H9 (cell line): ENCODE measurements at regions not wholly inside any gene's neighbourhood (a gene's known extent, or its start where the extent isn't known, plus 50 kb on each side); places are given as distances from the start of the nearest gene placed in this dataset.

Experiments
- DNase-seq: peaks from one replicate; pipeline ENCODE4 v3.0.0-alpha.2; 2017
- H2AFZ ChIP-seq: one replicate; pipeline ENCODE4 v1.6.1; 2013; ENCODE audit warnings: mild to moderate bottlenecking, low read length, control low read depth, moderate library complexity
- H2AK5ac ChIP-seq: 2 replicates; pipeline ENCODE4 v1.6.1; 2013; ENCODE audit warnings: low read length, control low read depth, mixed read lengths; ENCODE audit not compliant: insufficient read length
- H2BK120ac ChIP-seq: one replicate; pipeline ENCODE4 v1.6.1; 2013; ENCODE audit warnings: low read depth, mild to moderate bottlenecking, low read length, control low read depth, inconsistent platforms; ENCODE audit not compliant: poor library complexity, severe bottlenecking
- H2BK12ac ChIP-seq: 2 replicates; pipeline ENCODE4 v1.6.1; 2013; ENCODE audit warnings: low read length, control low read depth, mixed read lengths, low read depth; ENCODE audit not compliant: insufficient read length
- H2BK15ac ChIP-seq: 2 replicates; pipeline ENCODE4 v1.6.1; 2013; ENCODE audit warnings: low read depth, low read length, control low read depth
- H2BK20ac ChIP-seq: one replicate; pipeline ENCODE4 v1.6.1; 2013; ENCODE audit warnings: low read depth, mild to moderate bottlenecking, low read length, control low read depth, inconsistent platforms; ENCODE audit not compliant: poor library complexity, severe bottlenecking
- H2BK5ac ChIP-seq: 2 replicates; pipeline ENCODE4 v1.6.1; 2013; ENCODE audit warnings: low read length, control low read depth, mixed read lengths; ENCODE audit not compliant: insufficient read length
- H3K14ac ChIP-seq: 2 replicates; pipeline ENCODE4 v1.6.1; 2013; ENCODE audit warnings: low read length, control low read depth; ENCODE audit not compliant: insufficient read depth
- H3K18ac ChIP-seq: 2 replicates; pipeline ENCODE4 v1.6.1; 2013; ENCODE audit warnings: low read depth, mild to moderate bottlenecking, mixed read lengths, low read length, control low read depth; ENCODE audit not compliant: insufficient read length
- H3K23ac ChIP-seq: 2 replicates; pipeline ENCODE4 v1.6.1; 2013; ENCODE audit warnings: low read length, control low read depth, mixed read lengths, low read depth; ENCODE audit not compliant: insufficient read length
- H3K23me2 ChIP-seq: 2 replicates; pipeline ENCODE4 v1.6.1; 2013; ENCODE audit warnings: low read depth, mild to moderate bottlenecking, mixed read lengths, low read length, control low read depth; ENCODE audit not compliant: insufficient read length, poor library complexity, severe bottlenecking
- H3K27ac ChIP-seq: 2 replicates; pipeline ENCODE4 v1.5.1; 2013; ENCODE audit warnings: low read length, control low read depth, mixed read lengths, low read depth; ENCODE audit not compliant: insufficient read length
- H3K27me3 ChIP-seq: 2 replicates; pipeline ENCODE4 v1.6.1; 2013; ENCODE audit warnings: low read length, control low read depth, inconsistent platforms; ENCODE audit not compliant: insufficient read depth
- H3K4ac ChIP-seq: 2 replicates; pipeline ENCODE4 v1.6.1; 2013; ENCODE audit warnings: low read depth, mild to moderate bottlenecking, control low read depth, inconsistent platforms, low read length, moderate library complexity
- H3K4me1 ChIP-seq: 2 replicates; pipeline ENCODE4 v1.6.1; 2013; ENCODE audit warnings: low read length, control low read depth, inconsistent platforms; ENCODE audit not compliant: insufficient read depth
- H3K4me2 ChIP-seq: 2 replicates; pipeline ENCODE4 v1.6.1; 2013; ENCODE audit warnings: low read length, control low read depth, mixed read lengths; ENCODE audit not compliant: insufficient read length, insufficient read depth
- H3K56ac ChIP-seq: 2 replicates; pipeline ENCODE4 v1.6.1; 2013; ENCODE audit warnings: low read depth, mild to moderate bottlenecking, mixed read lengths, low read length, control low read depth; ENCODE audit not compliant: insufficient read length
- H3K79me1 ChIP-seq: 2 replicates; pipeline ENCODE4 v1.6.1; 2013; ENCODE audit warnings: low read depth, mild to moderate bottlenecking, moderate library complexity, low read length, control low read depth, inconsistent platforms; ENCODE audit not compliant: insufficient read depth, poor library complexity, severe bottlenecking
- H3K79me2 ChIP-seq: 2 replicates; pipeline ENCODE4 v1.6.1; 2013; ENCODE audit warnings: low read length, control low read depth, inconsistent platforms; ENCODE audit not compliant: insufficient read depth
- H3K9ac ChIP-seq: 2 replicates; pipeline ENCODE4 v1.6.1; 2013; ENCODE audit warnings: low read length, control low read depth, mixed read lengths; ENCODE audit not compliant: insufficient read length; ENCODE audit errors: extremely low read depth
- H3K9me3 ChIP-seq: one replicate; pipeline ENCODE4 v1.6.1; 2013; ENCODE audit warnings: low read depth, low read length, inconsistent platforms; ENCODE audit not compliant: control insufficient read depth
- H3T11ph ChIP-seq: one replicate; pipeline ENCODE4 v1.6.1; 2013; ENCODE audit warnings: mild to moderate bottlenecking, low read length, control low read depth, inconsistent platforms
- H4K20me1 ChIP-seq: one replicate; pipeline ENCODE4 v1.6.1; 2013; ENCODE audit not compliant: control insufficient read depth, insufficient read length, insufficient read depth
- H4K5ac ChIP-seq: 2 replicates; pipeline ENCODE4 v1.6.1; 2013; ENCODE audit warnings: low read depth, mild to moderate bottlenecking, mixed read lengths, low read length, control low read depth; ENCODE audit not compliant: insufficient read length
- H4K8ac ChIP-seq: replicated peaks from 2 replicates; pipeline ENCODE4 v1.6.1; 2013; ENCODE audit warnings: low read length, control low read depth, mixed read lengths, low read depth; ENCODE audit not compliant: insufficient read length
- H4K91ac ChIP-seq: 2 replicates; pipeline ENCODE4 v1.6.1; 2013; ENCODE audit warnings: low read depth, mild to moderate bottlenecking, moderate library complexity, mixed read lengths, low read length, control low read depth; ENCODE audit not compliant: insufficient read length
- H3K27ac Mint-ChIP-seq, 3 experiments: 2 replicates in 2 of 3; 3 replicates in 1 of 3; pipeline ENCODE4 v1.8.0; 2020 to 2021; ENCODE audit warnings: mixed read lengths in 3 of 3, mild to moderate bottlenecking in 1 of 3, moderate library complexity in 1 of 3
- H3K27me3 Mint-ChIP-seq: 2 replicates; pipeline ENCODE4 v1.8.0; 2021; ENCODE audit warnings: low read depth, mild to moderate bottlenecking, moderate library complexity, mixed read lengths
- H3K36me3 Mint-ChIP-seq, 3 experiments: 2 replicates in 2 of 3; 3 replicates in 1 of 3; pipeline ENCODE4 v1.8.0; 2020 to 2021; ENCODE audit warnings: low read depth in 3 of 3, mixed read lengths in 3 of 3; ENCODE audit not compliant: insufficient read depth in 1 of 3
- H3K4me1 Mint-ChIP-seq, 2 experiments: 2 replicates each; pipeline ENCODE4 v1.8.0; 2020; ENCODE audit warnings: mixed read lengths in 2 of 2
- H3K4me3 Mint-ChIP-seq, 2 experiments: 2 replicates in 1 of 2; 3 replicates in 1 of 2; pipeline ENCODE4 v1.8.0; 2020 to 2021; ENCODE audit warnings: mild to moderate bottlenecking in 2 of 2, mixed read lengths in 2 of 2, moderate library complexity in 1 of 2
- H3K9me3 Mint-ChIP-seq, 2 experiments: 2 replicates in 1 of 2; 3 replicates in 1 of 2; pipeline ENCODE4 v1.8.0; 2020; ENCODE audit warnings: mild to moderate bottlenecking in 2 of 2, mixed read lengths in 2 of 2, moderate library complexity in 1 of 2
- WGBS: extraction: QIAGEN DNeasy Blood & Tissue Kit; methylation state at CpG from one replicate; pipeline ENCODE4 v1.1.7; 2013; ENCODE audit warnings: missing lambda C conversion rate, low lambda C conversion rate, mixed read lengths; ENCODE audit not compliant: insufficient read length; ENCODE audit errors: extremely low coverage; 5-methylcytosine and 5-hydroxymethylcytosine counted together
- TF ChIP-seq, protein P1 (sequence below): fragments of 200-600 bp; sonication (generic); conservative IDR thresholded peaks from 3 replicates; pipeline ENCODE4 v1.8.0; 2021; ENCODE audit warnings: antibody characterized with exemption, mild to moderate bottlenecking

DNA sequence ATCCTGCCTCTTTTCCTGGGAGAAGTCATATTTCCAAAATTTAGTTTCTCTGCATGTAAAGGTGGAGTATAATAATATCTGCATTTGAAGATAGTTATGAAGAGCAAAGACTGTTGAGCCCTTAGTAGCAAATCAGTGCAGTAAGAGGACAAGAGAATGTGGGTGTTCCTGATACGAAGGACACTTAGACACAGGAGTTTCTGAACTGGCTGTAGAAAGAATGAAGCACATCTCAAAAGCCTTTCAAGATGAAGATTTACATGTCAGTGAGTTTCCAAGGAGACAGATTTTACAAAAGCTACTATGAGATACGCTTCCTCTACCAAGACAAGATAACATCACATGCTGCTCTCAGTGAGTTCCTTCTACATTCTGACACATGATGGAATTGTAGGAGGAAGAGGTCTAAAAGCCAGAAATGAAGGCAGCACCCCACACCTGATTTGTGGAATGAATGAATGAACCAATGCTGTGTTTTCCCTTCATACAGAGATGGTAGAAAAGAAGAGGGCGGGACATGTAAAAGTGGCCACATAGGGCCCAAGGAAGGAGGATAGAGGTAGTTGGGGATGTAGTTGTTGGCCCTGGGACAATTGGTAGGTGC lies 173.6 kb upstream of the PDE1C start:
- Histone ChIP-seq H3K4me2 (no peak overlapping the region), H3K18ac (no peak overlapping the region), H2BK5ac (no peak overlapping the region), H2BK15ac (no peak overlapping the region), H3T11ph (no peak overlapping the region), H3K14ac (no peak overlapping the region), H2AFZ (no peak overlapping the region), H2BK120ac (no peak overlapping the region), H3K56ac (no peak overlapping the region), H4K91ac (no peak overlapping the region), H3K4ac (no peak overlapping the region), H2BK20ac (no peak overlapping the region), H3K9me3 (no peaks in the 10 kb centered on the region), H3K27ac (no peak overlapping the region), H4K20me1 (no peaks in the 10 kb centered on the region), H2AK5ac (no peak overlapping the region), H3K23me2 (no peaks in the 10 kb centered on the region), H3K27me3 (no peaks in the 10 kb centered on the region), H3K23ac (no peak overlapping the region), H4K5ac (no peak overlapping the region), H3K79me2 (no peaks in the 10 kb centered on the region), H4K8ac (no peak overlapping the region), H3K4me1 (no peaks in the 10 kb centered on the region), H3K79me1 (no peaks in the 10 kb centered on the region), H3K9ac (no peak overlapping the region), H2BK12ac (no peak overlapping the region)
- Mint-ChIP-seq H3K9me3 (no peaks in the 10 kb centered on the region), H3K27me3 (peaks cover 5% of the 10 kb centered on the region; the same call in 1 of the 2 replicates), H3K36me3 (no peaks in the 10 kb centered on the region), H3K27ac (no peak overlapping the region), H3K4me1 (peaks cover 0 to 3% of the 10 kb centered on the region in 2 experiments; a peak in 2 of 4 replicates), H3K4me3 (no peak overlapping the region)
- DNase-seq = no peak
- TF ChIP-seq, protein P1, sequence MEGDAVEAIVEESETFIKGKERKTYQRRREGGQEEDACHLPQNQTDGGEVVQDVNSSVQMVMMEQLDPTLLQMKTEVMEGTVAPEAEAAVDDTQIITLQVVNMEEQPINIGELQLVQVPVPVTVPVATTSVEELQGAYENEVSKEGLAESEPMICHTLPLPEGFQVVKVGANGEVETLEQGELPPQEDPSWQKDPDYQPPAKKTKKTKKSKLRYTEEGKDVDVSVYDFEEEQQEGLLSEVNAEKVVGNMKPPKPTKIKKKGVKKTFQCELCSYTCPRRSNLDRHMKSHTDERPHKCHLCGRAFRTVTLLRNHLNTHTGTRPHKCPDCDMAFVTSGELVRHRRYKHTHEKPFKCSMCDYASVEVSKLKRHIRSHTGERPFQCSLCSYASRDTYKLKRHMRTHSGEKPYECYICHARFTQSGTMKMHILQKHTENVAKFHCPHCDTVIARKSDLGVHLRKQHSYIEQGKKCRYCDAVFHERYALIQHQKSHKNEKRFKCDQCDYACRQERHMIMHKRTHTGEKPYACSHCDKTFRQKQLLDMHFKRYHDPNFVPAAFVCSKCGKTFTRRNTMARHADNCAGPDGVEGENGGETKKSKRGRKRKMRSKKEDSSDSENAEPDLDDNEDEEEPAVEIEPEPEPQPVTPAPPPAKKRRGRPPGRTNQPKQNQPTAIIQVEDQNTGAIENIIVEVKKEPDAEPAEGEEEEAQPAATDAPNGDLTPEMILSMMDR = no peak
- WGBS = no CpG with 5 or more reads among the region's 3 CpGs
